Inferior parietal cortex (tissue), 1 donor: ENCODE measurements at regions not wholly inside any gene's neighbourhood (a gene's known extent, or its start where the extent isn't known, plus 50 kb on each side); places are given as distances from the start of the nearest gene placed in this dataset.
"Not testable (repeated sequence)": the region's sequence is repeated elsewhere in the genome, so short reads cannot be mapped to it uniquely, and the experiment has no call there.

Source experiments
- DNase-seq: peaks from one replicate; pipeline ENCODE4 v3.0.0-alpha.2; 2016; ENCODE audit errors: extremely low spot score

DNA sequence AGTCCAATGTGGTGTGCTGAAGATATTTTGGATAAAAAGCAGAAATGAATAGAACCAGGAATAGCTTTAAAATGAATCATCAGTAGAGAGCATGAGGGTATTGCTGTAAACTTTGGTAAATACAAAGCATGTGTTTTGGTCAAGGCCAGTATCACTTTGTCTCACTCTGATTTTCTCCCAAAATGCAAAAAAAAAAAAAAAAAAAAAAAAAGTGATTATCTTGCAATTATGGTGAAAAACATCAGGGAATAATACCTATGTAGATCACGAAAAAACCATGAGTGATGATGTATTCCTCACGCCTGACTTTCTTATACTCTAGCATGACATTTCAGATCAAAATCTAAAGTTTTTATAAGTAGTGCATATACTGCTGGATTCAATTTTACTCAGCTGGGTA is 897.9 kb upstream of the FAT3 start:
- no peak for DNase-seq

DNA sequence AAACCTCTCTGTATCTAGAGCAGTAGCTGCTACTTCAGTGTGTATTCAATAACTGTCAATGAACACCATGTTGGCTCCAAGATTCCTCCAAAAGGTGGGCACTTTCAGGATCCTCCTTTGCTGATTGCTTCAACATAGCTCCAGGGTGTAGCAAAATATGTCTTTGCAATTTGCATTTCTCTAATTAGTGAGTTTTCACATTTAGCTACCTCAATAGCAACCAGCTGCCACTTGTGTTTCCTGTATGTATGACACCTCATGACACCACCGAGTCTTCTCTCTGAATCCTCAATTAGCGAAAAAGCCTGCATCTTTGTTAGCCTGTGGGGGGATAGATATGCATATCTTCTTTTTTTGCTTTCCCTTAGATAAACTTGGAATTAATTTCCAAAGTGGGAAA is 898.3 kb upstream of the FAT3 start:
- DNase-seq = no peak

DNA sequence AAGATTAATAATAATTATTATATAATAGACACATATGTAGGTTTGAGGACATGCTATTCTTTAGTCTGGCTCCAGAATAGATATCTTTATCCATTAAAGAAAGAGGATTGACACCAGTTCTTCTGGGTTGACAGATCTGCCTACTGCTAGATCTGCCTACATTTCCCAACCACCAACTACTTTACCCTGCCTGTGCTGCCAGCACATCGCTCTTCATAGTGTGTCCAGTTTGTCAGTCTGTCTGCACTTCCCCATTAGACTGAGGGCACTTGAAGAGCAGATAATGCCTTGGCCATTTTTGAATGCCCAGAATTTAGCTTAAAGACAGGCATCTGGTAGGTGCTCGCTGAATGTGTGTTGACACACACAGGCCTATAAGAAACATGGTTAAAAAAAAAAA is 910.1 kb upstream of the FAT3 start:
- no peak for DNase-seq

DNA sequence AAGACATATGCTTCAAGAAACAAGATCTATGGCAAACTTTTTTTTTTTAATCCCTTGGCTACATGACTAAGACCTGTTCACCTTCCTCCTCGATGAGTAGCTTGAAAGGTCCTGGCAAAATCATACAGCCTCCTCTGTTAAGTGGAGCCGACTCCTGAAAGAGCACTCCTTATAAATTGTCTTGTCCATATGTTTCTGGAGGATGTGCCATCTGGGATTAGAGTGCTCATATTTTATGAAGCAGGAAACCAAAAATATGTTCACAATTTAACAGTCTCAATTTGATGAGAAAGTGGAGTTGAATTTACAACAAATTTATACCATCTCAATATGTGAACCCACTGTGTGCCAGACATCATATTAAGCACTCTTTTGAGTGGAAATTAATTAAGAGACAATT is 912.1 kb upstream of the FAT3 start:
- peak; percentile 13 for DNase-seq

DNA sequence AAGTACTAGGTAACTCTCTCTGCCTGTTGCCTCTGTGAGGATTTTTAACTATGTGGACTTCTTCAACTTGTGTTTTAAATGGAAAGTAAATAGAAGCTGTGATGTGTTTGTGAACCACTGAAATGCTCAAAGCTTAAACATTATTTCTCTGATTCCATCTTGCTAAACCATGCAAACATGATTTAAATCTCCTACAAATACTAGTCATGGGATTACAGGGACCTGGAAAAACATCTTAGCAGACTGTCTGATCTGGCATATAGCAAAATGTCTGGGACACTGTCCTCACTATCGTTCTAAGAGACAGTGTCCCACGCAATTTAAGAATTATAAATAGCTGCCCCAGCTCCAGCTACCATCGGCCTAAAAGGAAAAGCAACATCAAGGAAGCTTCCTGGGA is 914.5 kb upstream of the FAT3 start:
- DNase-seq = no peak

DNA sequence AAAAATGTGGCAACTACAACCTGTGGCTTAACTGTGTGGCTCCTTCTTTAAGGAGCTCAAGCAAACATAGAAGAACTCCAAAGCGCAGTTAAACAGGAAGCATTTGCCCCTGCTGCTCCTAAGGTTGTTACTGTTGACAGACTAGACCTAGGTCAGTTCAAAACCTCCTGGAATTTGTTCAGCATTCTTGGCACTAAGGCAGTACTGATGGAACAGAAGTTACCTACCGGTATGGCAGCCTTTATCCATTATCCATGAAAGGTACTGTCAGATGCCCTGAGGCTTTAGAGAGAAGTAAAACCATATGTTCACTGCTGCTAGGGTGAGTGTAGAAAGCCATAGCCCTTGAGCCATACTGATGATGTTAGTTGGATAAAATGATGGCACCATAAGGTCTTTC is 916.5 kb upstream of the FAT3 start:
- DNase-seq = no peak

DNA sequence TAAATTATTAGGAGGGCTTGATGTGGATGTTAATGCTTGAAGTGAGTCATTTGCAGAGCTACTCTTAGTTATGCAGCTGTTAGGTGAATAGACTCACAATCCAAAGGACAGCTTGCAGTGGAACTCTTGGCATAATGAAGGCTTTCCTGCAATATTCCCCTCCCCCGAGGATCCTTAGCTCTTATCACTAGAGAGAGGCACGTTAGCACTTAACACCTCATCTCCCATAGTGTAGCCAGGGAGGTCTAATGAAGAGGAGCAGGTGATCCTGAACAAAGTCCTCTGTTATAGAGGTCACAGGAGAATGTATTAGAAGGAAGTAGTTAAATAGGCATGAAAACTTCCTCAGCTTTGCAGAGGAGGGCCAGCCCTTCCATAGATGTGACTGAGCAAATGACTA is 919.2 kb upstream of the FAT3 start:
- no peak for DNase-seq

DNA sequence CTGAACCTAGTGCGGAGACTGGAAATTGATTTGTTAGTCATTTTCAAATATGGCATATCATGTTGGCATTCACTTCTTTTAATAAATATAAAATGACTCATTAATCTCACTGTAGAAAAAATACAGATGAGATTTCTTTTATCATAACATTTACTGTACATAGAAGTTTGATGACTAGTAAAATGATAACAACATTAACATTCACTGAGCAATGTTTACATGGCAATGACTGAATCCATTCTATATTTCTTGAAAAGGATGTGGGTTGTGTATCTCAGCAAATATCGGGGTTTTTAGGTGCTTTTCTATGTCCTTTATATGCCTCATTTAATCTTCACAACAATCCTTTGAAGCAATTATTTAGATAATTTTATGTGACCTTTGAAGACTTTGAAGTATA is 920.9 kb upstream of the FAT3 start:
- no peak for DNase-seq

DNA sequence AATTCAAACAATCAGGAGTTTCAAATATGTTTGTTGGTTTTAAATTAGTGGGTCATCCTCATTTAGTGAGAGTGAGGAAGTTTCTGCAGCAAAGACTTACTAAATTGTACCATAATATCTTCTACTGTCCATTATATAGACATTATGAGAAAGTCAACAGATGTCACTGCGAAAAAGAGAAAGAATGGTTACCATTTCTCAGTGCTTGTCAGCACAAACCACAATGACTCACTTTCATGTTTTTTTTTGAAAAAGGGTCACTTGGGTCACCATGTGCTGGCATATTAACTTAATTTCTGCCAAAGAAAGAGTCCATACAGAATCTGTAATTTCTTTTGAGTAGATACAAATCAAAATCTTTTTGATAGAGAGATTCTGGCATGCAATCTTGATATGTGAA is 924.6 kb upstream of the FAT3 start:
- no peak for DNase-seq

DNA sequence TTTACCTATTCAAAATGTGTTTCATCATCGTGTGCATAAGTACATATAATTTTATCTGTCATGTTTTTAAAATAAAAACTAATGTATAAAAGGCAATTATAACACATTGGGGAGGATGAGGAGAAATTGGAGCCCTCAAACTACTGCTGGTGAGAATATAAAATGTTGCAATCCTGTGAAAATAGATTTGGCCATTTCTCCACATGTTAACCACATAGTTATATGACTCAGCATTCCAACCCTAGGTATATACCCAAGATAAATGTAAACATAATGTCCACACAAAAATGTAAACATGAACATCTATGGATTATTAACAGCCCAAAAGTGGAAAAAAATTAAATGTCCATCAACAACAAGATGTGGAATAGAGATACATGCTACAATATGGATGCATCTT is 928.0 kb upstream of the FAT3 start:
- no peak for DNase-seq

DNA sequence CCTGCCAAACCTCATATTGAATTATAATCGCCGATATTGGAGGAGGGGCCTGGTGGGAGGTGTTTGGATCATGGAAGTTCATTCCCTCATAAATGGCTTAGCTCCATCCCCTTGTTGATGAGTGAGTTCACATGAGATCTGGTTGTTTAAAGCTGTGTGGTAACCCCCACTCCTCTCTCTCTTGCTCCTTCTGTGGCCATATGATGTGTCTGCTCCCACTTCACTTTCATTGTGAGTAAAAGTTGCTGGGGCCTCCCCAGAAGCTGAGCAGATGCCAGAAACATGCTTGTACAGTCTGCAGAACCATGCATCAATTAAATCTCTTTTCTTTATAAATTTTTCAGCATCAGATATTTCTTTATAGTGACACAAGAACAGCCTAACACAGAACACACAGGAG is 929.0 kb upstream of the FAT3 start:
- no peak for DNase-seq

DNA sequence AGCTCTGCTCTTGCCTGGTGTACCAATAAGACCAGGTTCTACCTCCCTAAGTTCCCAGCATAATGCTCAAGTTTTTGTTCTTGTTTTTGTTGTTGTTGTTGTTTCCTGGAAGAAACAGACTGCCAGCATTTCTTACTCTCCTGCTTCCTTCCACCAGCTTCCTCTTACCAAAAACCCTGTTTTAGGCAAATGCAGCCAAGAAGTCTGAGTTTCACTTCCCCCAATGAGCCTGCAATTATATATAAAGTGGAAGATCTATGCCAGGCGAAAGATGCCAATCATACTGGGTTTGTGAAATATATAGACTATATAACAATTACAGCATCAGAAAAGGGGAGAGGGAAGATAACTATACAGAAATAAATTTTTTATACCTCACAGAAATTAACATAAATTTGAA is 931.5 kb upstream of the FAT3 start:
- no peak for DNase-seq

DNA sequence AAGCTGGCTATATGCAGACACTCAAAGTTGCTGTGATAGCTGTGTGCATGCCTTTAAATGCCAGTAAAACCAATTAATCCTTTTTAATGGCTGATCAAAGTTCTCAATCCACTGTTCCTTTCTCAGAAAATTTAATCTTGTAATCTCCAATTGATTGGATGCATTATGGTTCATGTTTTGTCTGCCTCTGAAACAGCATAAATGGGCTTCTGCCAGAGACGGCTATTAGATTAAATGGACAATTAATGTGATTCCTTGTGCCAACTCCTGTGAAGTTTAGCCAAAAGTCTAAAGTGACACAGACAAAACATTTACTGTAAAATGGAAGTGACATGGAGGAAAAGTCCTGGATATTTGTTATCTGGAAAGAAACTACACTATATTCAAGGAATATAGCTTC is 952.5 kb upstream of the FAT3 start:
- no peak for DNase-seq

DNA sequence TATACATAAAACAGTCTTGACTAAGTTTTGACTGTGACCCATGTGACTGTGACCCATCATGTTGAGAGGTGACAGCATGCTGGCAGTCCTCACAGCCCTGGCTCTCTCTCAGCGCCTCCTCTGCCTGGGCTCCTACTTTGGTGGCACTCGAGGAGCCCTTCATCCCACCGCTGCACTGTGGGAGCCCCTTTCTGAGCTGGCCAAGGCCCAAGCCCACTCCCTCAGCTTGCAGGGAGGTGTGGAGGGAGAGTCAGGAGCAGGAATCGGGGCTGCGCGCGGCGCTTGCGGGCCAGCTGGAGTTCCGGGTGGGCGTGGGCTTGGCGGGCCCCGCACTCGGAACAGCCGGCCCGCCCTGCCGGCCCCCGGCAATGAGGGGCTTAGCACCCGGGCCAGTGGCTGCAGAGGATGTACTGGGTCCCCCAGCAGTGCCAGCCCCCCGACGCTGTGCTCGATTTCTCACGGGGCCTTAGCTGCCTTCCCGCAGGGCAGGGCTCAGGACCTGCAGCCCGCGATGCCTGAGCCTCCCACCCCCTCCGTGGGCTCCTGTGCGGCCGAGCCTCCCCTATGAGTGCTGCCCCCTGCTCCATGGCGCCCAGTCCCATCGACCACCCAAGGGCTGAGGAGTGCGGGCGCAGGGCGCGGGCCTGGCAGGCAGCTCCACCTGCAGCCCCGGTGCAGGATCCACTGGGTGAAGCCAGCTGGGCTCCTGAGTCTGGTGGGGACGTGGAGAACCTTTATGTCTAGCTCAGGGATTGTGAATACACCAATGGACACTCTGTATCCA is 955.9 kb upstream of the FAT3 start:
- not testable (repeated sequence) for DNase-seq

DNA sequence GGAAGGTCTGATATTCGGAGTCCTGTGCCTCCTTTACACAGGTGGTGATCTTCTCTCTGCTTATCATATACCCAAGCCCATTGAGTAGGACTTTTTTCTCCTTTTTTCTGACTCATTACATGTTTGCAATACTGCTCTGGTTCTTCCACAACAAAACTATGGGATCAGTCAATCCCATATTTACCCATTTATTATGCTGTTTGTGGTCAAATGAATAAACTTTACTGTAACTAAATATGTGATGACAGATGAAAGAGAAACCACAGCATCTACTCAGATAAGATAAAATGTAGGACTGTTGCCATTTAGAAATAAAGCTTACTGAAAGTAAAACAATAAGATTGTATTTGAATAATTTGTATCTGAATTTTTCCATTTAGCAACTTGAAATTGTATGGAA is 958.7 kb upstream of the FAT3 start:
- DNase-seq = no peak

DNA sequence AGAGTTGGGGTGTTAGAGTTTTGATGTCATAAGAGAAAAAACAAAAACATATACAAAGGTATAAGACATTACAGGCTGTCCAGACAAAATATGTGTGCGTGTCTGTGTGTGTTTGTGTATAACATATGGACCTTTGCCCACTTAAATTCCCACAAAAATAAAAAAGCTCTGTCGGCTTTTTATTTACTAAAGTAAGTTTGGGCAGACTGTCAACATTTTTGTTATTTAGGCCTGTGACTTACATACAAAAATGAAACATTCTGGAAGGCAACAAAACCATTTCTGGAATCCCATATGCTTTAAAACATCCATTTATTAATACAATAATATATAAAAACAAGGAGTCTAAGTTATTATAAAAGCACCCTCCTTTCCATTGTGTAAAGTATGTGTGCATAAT is 960.1 kb upstream of the FAT3 start:
- no peak for DNase-seq

DNA sequence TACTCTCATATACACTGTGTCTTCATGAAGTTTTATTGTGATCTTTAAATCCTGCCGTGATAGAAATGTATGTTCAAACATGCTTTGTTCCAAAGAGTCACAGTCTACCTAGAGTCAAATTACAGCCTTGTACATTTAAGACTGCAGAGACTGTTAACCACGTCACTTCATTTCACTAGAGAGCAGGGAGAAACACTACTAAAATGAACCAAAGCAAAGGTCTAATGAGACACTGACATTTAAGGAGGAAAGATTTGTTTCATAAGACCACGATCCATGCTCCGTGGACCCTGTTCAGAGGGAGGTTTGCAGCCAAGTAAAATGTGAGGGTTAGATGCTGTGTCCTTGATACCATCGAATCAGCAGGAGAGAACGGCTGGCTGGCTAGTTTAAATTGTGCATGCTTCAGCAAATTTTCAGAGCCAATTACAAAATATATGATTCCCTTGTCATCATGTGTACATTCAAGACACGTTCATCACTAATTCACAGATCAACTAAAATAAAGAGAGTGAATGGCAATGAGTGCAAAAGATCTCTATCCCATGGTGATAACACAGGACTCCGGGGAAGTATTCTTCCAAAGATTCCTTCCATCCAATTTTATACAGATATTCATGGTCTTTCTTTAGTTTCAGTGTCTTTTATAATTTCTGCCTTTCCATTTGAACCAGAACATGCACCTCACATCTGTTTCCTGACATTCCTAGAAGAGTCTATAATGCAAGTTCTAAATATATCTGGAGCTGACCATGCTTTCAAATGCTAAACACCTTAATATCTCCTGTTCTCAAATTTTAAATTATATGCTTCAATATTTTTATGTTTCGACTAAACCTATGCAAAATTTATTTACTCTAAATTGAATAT is 960.9 kb upstream of the FAT3 start:
- DNase-seq = no peak

DNA sequence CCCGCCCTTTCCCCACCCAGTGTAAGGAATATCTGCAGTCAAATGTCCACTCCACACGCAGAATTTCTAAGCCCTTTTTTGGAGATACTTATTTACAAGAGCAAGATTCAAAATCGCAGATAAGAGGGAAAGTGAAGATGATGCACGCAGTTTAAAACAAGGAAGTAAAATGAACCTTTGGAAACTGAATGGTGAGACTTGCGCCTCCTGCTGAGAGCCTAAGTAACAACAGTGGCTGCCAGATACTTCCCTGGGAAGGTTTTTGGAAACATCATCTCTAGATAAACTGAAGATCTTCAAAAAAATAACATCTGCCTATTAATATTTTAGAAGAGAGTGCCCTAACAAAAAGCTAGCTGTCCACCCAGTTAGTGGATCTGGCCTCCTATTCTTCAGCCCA is 963.1 kb upstream of the FAT3 start:
- no peak for DNase-seq

DNA sequence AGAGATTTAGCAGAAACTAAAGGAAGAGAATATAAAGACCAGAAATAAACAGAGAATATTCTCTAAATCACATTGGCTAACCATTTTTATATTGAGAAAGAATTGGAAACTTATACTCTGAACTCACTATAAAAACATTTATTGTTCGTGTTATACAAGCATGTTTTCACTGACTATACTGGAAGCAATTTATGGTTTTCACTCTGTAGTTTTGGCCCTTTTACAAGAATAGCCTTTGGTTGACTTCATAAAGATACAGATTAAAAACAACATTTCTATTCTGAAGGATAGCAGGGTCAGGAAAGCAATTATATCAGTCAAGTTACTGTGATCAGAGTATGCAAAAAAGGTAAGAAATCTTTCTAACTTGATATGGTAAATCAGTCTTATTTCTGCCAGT is 965.7 kb upstream of the FAT3 start:
- no peak for DNase-seq

DNA sequence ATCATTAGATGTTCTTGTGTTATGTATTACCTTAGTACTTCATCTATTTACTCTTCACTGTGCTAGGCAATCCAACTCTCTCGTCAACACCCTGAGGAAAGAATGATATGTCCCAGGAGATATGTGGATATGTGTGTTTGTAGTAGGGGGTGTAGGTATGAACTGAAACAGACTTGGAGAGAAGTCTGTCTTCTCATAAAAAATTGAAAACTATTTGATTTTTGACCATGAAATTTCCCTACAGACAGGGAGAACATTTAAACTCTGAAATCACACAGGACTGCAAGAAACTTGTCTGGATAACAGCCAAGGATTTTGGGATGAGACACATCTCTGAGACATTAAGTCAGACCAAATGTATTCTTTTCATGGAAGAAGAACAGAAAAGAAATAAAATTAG is 967.0 kb upstream of the FAT3 start:
- DNase-seq = no peak

DNA sequence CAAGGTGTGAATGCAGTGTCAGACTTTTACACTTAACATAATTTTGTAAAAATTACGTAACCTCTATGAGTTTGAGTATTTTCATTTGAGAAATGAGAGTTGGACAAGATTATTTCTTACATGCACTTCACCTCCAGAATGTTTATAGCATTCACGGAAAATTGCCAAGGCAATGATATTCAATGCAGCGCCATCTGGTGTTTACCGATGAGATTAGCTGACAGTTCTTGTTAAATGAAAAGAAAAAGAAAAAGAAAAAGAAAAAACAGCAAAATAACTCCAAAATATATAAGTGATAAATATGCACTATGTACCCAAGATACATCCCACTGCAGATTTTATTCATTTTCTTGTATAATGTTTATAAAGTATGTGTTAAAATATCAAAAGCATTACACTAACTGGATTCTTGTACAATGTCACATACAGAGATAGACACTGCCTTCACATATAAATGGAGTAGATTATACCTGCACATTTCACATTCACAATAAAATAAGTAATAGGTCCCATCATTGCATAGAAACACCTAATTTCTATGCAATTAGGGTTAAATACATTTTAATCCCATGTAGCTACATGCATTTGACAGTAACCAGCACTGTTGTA is 976.3 kb upstream of the FAT3 start:
- peak; percentile 69 for DNase-seq

DNA sequence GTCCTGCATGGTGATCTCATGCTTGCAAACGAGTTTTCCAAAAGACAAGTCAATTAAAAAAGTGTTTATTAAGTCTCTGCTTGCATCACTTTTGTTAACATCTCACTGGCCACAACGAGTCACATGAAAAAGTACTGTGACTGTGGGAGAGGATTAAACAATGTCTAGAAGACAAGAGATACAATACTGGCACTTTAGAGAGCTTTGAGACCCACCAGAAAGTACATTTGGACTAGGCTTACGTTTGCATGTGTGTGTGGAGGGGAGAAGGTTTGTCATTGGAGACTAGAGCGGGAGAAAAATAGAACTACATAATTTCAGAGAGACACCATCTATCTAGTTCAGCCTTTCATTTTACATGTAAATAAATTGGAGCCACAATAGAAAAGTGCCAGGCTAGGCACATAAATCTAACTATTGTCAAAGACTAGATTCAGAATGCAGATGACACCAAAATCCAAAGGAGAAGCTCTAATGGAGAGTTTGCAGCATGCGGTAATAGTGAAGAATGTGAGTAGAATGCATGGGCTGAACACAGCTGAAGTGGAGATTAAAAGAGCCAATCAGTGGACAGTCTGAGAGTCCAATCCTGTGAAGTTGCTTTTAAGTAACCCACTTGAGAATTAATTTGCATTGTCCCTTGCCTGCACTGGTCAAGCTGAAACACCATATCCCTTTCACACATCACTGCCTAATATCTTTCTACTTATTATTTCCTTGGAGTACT is 977.4 kb upstream of the FAT3 start:
- no peak for DNase-seq
